GM12878 (cell line): ENCODE measurements at regions not wholly inside any gene's neighbourhood (a gene's known extent, or its start where the extent isn't known, plus 50 kb on each side); places are given as distances from the start of the nearest gene placed in this dataset.

Source experiments
- CEBPB ChIP-seq, 2 experiments: fragments of 150-350 bp in 1 of 2; IDR thresholded peaks; 2 replicates each; pipeline ENCODE4 v1.6.1; 2012 to 2014; ENCODE audit warnings: low read depth in 2 of 2, low read length in 2 of 2, borderline replicate concordance in 1 of 2, inconsistent platforms in 1 of 2
- MEF2A ChIP-seq: IDR thresholded peaks from 2 replicates; pipeline ENCODE4 v1.6.1; 2011; ENCODE audit warnings: low read depth, mild to moderate bottlenecking, low read length, moderate library complexity; ENCODE audit not compliant: insufficient read depth
- MEF2B ChIP-seq: fragments of 450-650 bp; IDR thresholded peaks from 2 replicates; pipeline ENCODE4 v1.6.1; 2018; ENCODE audit warnings: mild to moderate bottlenecking, moderate library complexity; ENCODE audit not compliant: partially characterized antibody, poor library complexity, severe bottlenecking
- MTA3 ChIP-seq: IDR thresholded peaks from 2 replicates; pipeline ENCODE4 v1.6.1; 2012; ENCODE audit warnings: low read length, inconsistent platforms, borderline replicate concordance
- NBN ChIP-seq: fragments of 450-650 bp; IDR thresholded peaks from 2 replicates; pipeline ENCODE4 v1.6.1; 2016
- NFYA ChIP-seq: IDR thresholded peaks from 2 replicates; pipeline ENCODE4 v1.6.1; 2011; ENCODE audit warnings: low read depth, mild to moderate bottlenecking, low read length, improper control_type of control experiment, borderline replicate concordance
- NRF1 ChIP-seq: conservative IDR thresholded peaks from 2 replicates; pipeline ENCODE4 v1.6.1; 2011; ENCODE audit warnings: mild to moderate bottlenecking, low read depth, low read length, improper control_type of control experiment
- POLR2AphosphoS2 ChIP-seq: IDR thresholded peaks from 2 replicates; pipeline ENCODE4 v1.6.1; 2011; ENCODE audit warnings: low read depth, mild to moderate bottlenecking, low read length, improper control_type of control experiment, moderate library complexity
- RAD51 ChIP-seq: fragments of 450-650 bp; IDR thresholded peaks from 2 replicates; pipeline ENCODE4 v1.6.1; 2016; ENCODE audit warnings: moderate library complexity, mild to moderate bottlenecking, inconsistent platforms
- RUNX3 ChIP-seq: IDR thresholded peaks from 2 replicates; pipeline ENCODE4 v1.6.1; 2012; ENCODE audit warnings: low read length, inconsistent platforms
- STAT1 ChIP-seq: fragments of 450-650 bp; conservative IDR thresholded peaks from 2 replicates; pipeline ENCODE4 v1.6.1; 2014; ENCODE audit warnings: antibody characterized with exemption, mild to moderate bottlenecking
- TF ChIP-seq, protein P1 (sequence below): fragments of 450-650 bp; formaldehyde crosslinking; IDR thresholded peaks from 2 replicates; pipeline ENCODE4 v1.4.0; 2022; ENCODE audit warnings: mild to moderate bottlenecking, moderate library complexity
- TF ChIP-seq, protein P2 (sequence below): fragments of 450-650 bp; IDR thresholded peaks from 2 replicates; pipeline ENCODE4 v1.6.1; 2017; ENCODE audit warnings: borderline replicate concordance

DNA sequence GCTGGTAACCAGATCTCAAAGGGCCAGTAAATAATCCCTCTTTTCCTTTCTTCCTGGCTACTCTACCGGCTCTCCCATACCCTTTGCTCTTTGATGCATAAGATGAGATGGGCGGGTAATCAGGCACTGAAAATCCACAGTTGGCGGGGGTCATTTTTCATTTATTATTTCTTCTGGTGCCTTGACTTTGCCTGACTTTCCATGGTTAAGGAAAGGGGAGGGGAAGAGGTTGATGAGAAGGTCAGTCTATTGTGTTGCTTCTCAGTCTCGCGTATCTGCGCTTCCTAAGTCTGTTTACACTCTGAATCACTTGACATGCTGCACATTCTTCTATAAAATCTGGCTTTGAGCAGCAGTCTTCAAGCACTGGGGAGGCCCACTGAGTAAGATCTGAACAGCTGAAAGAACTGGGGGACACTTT, 121.1 kb upstream of the HDGFL1 start (continued):
- TF ChIP-seq NFYA (no peak), NBN (no peak), STAT1 (no peak), MEF2B (no peak), RAD51 (no peak), CEBPB (IDR thresholded peaks at IDR 0.05; ENCODE audit: borderline replicate concordance in 1 of 2, low read depth in 2 of 2, low read length in 2 of 2) (no peak), POLR2AphosphoS2 (no peak), NRF1 (no peak), RUNX3 (no peak), MTA3 (no peak), MEF2A (no peak)
- TF ChIP-seq, protein P1, sequence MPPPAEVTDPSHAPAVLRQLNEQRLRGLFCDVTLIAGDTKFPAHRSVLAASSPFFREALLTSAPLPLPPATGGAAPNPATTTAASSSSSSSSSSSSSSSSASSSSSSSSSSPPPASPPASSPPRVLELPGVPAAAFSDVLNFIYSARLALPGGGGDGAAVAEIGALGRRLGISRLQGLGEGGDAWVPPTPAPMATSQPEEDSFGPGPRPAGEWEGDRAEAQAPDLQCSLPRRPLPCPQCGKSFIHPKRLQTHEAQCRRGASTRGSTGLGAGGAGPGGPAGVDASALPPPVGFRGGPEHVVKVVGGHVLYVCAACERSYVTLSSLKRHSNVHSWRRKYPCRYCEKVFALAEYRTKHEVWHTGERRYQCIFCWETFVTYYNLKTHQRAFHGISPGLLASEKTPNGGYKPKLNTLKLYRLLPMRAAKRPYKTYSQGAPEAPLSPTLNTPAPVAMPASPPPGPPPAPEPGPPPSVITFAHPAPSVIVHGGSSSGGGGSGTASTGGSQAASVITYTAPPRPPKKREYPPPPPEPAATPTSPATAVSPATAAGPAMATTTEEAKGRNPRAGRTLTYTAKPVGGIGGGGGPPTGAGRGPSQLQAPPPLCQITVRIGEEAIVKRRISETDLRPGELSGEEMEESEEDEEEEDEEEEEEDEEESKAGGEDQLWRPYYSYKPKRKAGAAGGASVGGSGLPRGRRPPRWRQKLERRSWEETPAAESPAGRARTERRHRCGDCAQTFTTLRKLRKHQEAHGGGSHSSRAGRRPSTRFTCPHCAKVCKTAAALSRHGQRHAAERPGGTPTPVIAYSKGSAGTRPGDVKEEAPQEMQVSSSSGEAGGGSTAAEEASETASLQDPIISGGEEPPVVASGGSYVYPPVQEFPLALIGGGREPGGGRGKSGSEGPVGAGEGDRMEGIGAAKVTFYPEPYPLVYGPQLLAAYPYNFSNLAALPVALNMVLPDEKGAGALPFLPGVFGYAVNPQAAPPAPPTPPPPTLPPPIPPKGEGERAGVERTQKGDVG (CRISPR knock-in tag) = no peak
- TF ChIP-seq, protein P2, sequence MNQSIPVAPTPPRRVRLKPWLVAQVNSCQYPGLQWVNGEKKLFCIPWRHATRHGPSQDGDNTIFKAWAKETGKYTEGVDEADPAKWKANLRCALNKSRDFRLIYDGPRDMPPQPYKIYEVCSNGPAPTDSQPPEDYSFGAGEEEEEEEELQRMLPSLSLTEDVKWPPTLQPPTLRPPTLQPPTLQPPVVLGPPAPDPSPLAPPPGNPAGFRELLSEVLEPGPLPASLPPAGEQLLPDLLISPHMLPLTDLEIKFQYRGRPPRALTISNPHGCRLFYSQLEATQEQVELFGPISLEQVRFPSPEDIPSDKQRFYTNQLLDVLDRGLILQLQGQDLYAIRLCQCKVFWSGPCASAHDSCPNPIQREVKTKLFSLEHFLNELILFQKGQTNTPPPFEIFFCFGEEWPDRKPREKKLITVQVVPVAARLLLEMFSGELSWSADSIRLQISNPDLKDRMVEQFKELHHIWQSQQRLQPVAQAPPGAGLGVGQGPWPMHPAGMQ = no peak
